ENCODE measurements at regions not wholly inside any gene's neighbourhood (a gene's known extent, or its start where the extent isn't known, plus 50 kb on each side); places are given as distances from the start of the nearest gene placed in this dataset.
"Not testable (repeated sequence)": the region's sequence is repeated elsewhere in the genome, so short reads cannot be mapped to it uniquely, and the experiment has no call there.

- no peaks in the 10 kb centered on the region for H3K27me3 ChIP-seq (replicated peaks; ENCODE audit: control insufficient read depth, insufficient read depth, low read length)
- no peaks in the 10 kb centered on the region for H3K9me3 ChIP-seq (ENCODE audit: control insufficient read depth, low read length)
- DNase-seq (ENCODE audit: low read depth), result no peak
- H3K36me3 ChIP-seq (ENCODE audit: control insufficient read depth, insufficient read depth, low read length, severe bottlenecking), result no peaks in the 10 kb centered on the region
- no peaks in the 10 kb centered on the region for H3K4me1 ChIP-seq (ENCODE audit: control insufficient read depth, insufficient read depth, low read length)
- no peak overlapping the region for H3K4me3 ChIP-seq (ENCODE audit: low read length)
- H3K9ac ChIP-seq (ENCODE audit: low read length), result no peak overlapping the region
Observed at GRCh38 chr1:245019910-245020486, 134.8 kb upstream of the KIF26B start.

GRCh38 chr1:245016700-245017099, 138.1 kb upstream of the KIF26B start:
- no peak for DNase-seq (ENCODE audit: low read depth)
- Histone ChIP-seq H3K4me3 (ENCODE audit: low read length) (no peak overlapping the region), H3K36me3 (ENCODE audit: control insufficient read depth, insufficient read depth, low read length, severe bottlenecking) (no peaks in the 10 kb centered on the region), H3K27me3 (replicated peaks; ENCODE audit: control insufficient read depth, insufficient read depth, low read length) (no peaks in the 10 kb centered on the region), H3K9ac (ENCODE audit: low read length) (no peak overlapping the region), H3K9me3 (ENCODE audit: control insufficient read depth, low read length) (no peaks in the 10 kb centered on the region), H3K4me1 (ENCODE audit: control insufficient read depth, insufficient read depth, low read length) (no peaks in the 10 kb centered on the region)

- Histone ChIP-seq H3K4me3 (ENCODE audit: low read length) (no peak overlapping the region), H3K27me3 (replicated peaks; ENCODE audit: control insufficient read depth, insufficient read depth, low read length) (no peaks in the 10 kb centered on the region), H3K9me3 (ENCODE audit: control insufficient read depth, low read length) (no peaks in the 10 kb centered on the region), H3K4me1 (ENCODE audit: control insufficient read depth, insufficient read depth, low read length) (no peaks in the 10 kb centered on the region), H3K9ac (ENCODE audit: low read length) (no peak overlapping the region), H3K36me3 (ENCODE audit: control insufficient read depth, insufficient read depth, low read length, severe bottlenecking) (no peaks in the 10 kb centered on the region)
- DNase-seq (ENCODE audit: low read depth), result no peak
Observed at GRCh38 chr1:245015031-245015430, 139.8 kb upstream of the KIF26B start.

GRCh38 chr1:245014247-245015029, 140.3 kb upstream of the KIF26B start:
- Histone ChIP-seq H3K27me3 (replicated peaks; ENCODE audit: control insufficient read depth, insufficient read depth, low read length) (no peaks in the 10 kb centered on the region), H3K4me3 (ENCODE audit: low read length) (no peak overlapping the region), H3K4me1 (ENCODE audit: control insufficient read depth, insufficient read depth, low read length) (no peaks in the 10 kb centered on the region), H3K9me3 (ENCODE audit: control insufficient read depth, low read length) (no peaks in the 10 kb centered on the region), H3K36me3 (ENCODE audit: control insufficient read depth, insufficient read depth, low read length, severe bottlenecking) (no peaks in the 10 kb centered on the region), H3K9ac (ENCODE audit: low read length) (no peak overlapping the region)
- no peak for DNase-seq (ENCODE audit: low read depth)

GRCh38 chr1:245010018-245010614, 144.7 kb upstream of the KIF26B start:
- no peak for DNase-seq (ENCODE audit: low read depth)
- no peaks in the 10 kb centered on the region for H3K9me3 ChIP-seq (ENCODE audit: control insufficient read depth, low read length)
- H3K4me1 ChIP-seq (ENCODE audit: control insufficient read depth, insufficient read depth, low read length), result peaks cover 2% of the 10 kb centered on the region
- no peaks in the 10 kb centered on the region for H3K36me3 ChIP-seq (ENCODE audit: control insufficient read depth, insufficient read depth, low read length, severe bottlenecking)
- H3K27me3 ChIP-seq (replicated peaks; ENCODE audit: control insufficient read depth, insufficient read depth, low read length), result no peaks in the 10 kb centered on the region
- H3K4me3 ChIP-seq (ENCODE audit: low read length), result no peak overlapping the region
- H3K9ac ChIP-seq (ENCODE audit: low read length), result no peak overlapping the region

DNA sequence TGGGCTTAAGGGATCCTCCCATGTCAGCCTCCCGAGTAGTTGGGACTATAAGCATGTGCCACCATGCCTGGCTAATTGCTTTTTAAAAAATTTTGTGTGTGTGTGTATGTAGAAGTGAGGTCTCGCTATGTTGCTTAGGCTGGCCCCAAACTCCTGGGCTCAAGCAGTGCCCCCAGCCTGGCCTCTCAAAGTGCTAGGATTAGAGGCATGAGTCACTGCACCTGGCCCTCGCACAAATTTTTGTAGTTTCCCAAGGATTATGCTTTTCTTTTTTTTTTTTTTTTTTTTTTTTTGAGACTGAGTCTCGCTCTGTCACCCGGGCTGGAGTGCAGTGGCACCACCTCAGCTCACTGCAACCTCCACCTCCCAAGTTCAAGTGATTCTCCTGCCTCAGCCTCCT, 144.4 kb upstream of the HNRNPU start:
- peaks cover 2% of the 10 kb centered on the region for H3K4me1 ChIP-seq (ENCODE audit: control insufficient read depth, insufficient read depth, low read length)
- H3K9me3 ChIP-seq (ENCODE audit: control insufficient read depth, low read length), result no peaks in the 10 kb centered on the region
- no peaks in the 10 kb centered on the region for H3K36me3 ChIP-seq (ENCODE audit: control insufficient read depth, insufficient read depth, low read length, severe bottlenecking)
- no peak for DNase-seq (ENCODE audit: low read depth)
- no peak overlapping the region for H3K4me3 ChIP-seq (ENCODE audit: low read length)
- no peaks in the 10 kb centered on the region for H3K27me3 ChIP-seq (replicated peaks; ENCODE audit: control insufficient read depth, insufficient read depth, low read length)
- no peak overlapping the region for H3K9ac ChIP-seq (ENCODE audit: low read length)

- H3K36me3 ChIP-seq (ENCODE audit: control insufficient read depth, insufficient read depth, low read length, severe bottlenecking), result no peaks in the 10 kb centered on the region
- no peak for DNase-seq (ENCODE audit: low read depth)
- H3K27me3 ChIP-seq (replicated peaks; ENCODE audit: control insufficient read depth, insufficient read depth, low read length), result no peaks in the 10 kb centered on the region
- H3K9ac ChIP-seq (ENCODE audit: low read length), result no peak overlapping the region
- H3K9me3 ChIP-seq (ENCODE audit: control insufficient read depth, low read length), result no peaks in the 10 kb centered on the region
- no peak overlapping the region for H3K4me3 ChIP-seq (ENCODE audit: low read length)
- peaks cover 2% of the 10 kb centered on the region for H3K4me1 ChIP-seq (ENCODE audit: control insufficient read depth, insufficient read depth, low read length)
Observed at GRCh38 chr1:245007852-245008251, 143.5 kb upstream of the HNRNPU start.

- Histone ChIP-seq H3K4me3 (ENCODE audit: low read length) (no peak overlapping the region), H3K9ac (ENCODE audit: low read length) (no peak overlapping the region)
- DNase-seq (ENCODE audit: low read depth), result no peak
Observed at GRCh38 chr1:245003246-245003645, 138.9 kb upstream of the HNRNPU start.

GRCh38 chr1:245001252-245001651, 136.9 kb upstream of the HNRNPU start:
- no peaks in the 10 kb centered on the region for H3K27me3 ChIP-seq (replicated peaks; ENCODE audit: control insufficient read depth, insufficient read depth, low read length)
- H3K4me1 ChIP-seq (ENCODE audit: control insufficient read depth, insufficient read depth, low read length), result no peaks in the 10 kb centered on the region
- H3K4me3 ChIP-seq (ENCODE audit: low read length), result no peak overlapping the region
- no peak overlapping the region for H3K9ac ChIP-seq (ENCODE audit: low read length)
- H3K36me3 ChIP-seq (ENCODE audit: control insufficient read depth, insufficient read depth, low read length, severe bottlenecking), result no peaks in the 10 kb centered on the region
- DNase-seq (ENCODE audit: low read depth), result no peak
- no peaks in the 10 kb centered on the region for H3K9me3 ChIP-seq (ENCODE audit: control insufficient read depth, low read length)

More at GRCh38 chr1:245003246-245003645, 138.9 kb upstream of the HNRNPU start:
- no peaks in the 10 kb centered on the region for H3K27me3 ChIP-seq (replicated peaks; ENCODE audit: control insufficient read depth, insufficient read depth, low read length)
- no peaks in the 10 kb centered on the region for H3K36me3 ChIP-seq (ENCODE audit: control insufficient read depth, insufficient read depth, low read length, severe bottlenecking)
- H3K9me3 ChIP-seq (ENCODE audit: control insufficient read depth, low read length), result no peaks in the 10 kb centered on the region
- H3K4me1 ChIP-seq (ENCODE audit: control insufficient read depth, insufficient read depth, low read length), result no peaks in the 10 kb centered on the region

GRCh38 chr1:245000872-245001188, 136.5 kb upstream of the HNRNPU start:
- Histone ChIP-seq H3K9ac (ENCODE audit: low read length) (no peak overlapping the region), H3K27me3 (replicated peaks; ENCODE audit: control insufficient read depth, insufficient read depth, low read length) (no peaks in the 10 kb centered on the region), H3K4me1 (ENCODE audit: control insufficient read depth, insufficient read depth, low read length) (no peaks in the 10 kb centered on the region), H3K36me3 (ENCODE audit: control insufficient read depth, insufficient read depth, low read length, severe bottlenecking) (no peaks in the 10 kb centered on the region), H3K4me3 (ENCODE audit: low read length) (no peak overlapping the region), H3K9me3 (ENCODE audit: control insufficient read depth, low read length) (no peaks in the 10 kb centered on the region)
- DNase-seq (ENCODE audit: low read depth), result no peak

DNA sequence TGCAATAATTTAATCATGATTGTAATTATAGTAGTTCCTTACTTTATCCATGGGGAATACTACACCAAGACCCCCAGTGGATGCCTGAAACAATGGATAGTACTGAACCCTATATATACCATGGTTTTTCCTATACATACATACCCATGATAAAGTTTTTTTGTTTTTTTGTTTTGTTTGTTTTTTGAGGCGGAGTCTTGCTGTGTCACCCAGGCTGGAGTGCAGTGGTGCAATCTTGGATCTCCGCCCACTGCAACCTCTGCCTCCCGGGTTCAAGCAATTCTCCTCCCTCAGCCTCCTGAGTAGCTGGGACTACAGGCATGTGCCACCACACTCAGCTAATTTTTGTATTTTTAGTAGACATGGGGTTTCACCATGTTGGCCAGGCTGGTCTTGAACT, 135.3 kb upstream of the HNRNPU start:
- not testable (repeated sequence) for H3K9ac ChIP-seq (ENCODE audit: low read length); DNase-seq (ENCODE audit: low read depth); H3K4me1 ChIP-seq (ENCODE audit: control insufficient read depth, insufficient read depth, low read length); H3K9me3 ChIP-seq (ENCODE audit: control insufficient read depth, low read length); H3K27me3 ChIP-seq (replicated peaks; ENCODE audit: control insufficient read depth, insufficient read depth, low read length); H3K4me3 ChIP-seq (ENCODE audit: low read length); H3K36me3 ChIP-seq (ENCODE audit: control insufficient read depth, insufficient read depth, low read length, severe bottlenecking)

All from adipocyte (in vitro differentiated cells).